Activated gamma-delta T cell treated with Interleukin-2 at 50 U/mL for 16 hours (primary cell): ENCODE measurements at regions not wholly inside any gene's neighbourhood (a gene's known extent, or its start where the extent isn't known, plus 50 kb on each side); places are given as distances from the start of the nearest gene placed in this dataset.

Experiments used
- DNase-seq: peaks from one replicate; pipeline ENCODE4 v3.0.0-alpha.2; 2020

DNA sequence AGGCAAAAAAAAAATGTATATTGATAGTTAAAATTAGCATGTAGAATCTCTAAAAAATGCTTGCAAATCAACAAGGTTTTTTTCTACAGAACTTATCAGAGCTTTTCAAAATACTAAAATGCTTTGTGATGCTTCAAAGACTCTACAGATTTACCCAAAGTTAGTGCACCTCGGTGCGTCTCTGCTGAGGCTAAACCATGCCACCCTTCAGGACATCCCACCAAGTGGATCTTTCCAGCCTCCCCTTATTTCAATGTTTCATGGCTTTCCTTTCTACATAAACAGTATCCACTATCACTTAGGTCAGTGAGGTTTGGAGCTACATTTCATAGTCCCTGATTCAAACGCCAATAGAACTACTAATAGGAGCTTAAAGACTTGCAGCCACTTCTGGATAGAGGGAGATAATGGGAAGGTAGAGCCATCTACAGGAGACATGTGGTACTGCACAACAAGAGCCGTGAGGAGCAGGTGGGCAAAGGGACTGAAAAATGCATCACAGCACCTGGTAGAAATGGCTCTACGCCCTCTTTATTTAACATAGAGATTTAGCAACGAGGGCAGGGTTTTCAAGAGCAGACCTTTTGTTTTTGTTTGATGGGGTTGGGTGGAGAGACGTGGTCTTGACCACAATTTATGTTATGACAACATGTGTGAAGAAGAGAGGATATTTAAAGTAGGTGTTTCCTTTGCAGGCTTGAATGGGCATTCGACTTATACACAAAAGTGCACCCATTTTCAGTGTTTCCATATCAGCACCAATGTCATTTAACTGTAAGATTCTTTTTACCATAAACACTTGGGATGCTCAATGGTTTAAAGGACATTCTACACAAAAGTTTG is 56.1 kb upstream of the SLC35G4 start:
- DNase-seq = peak; percentile 15

GRCh38 chr18:11548916-11549551 is 60.4 kb upstream of the SLC35G4 start:
- DNase-seq = no peak

- DNase-seq = no peak
Measured at GRCh38 chr18:11548396-11548795, 61.0 kb upstream of the SLC35G4 start.

DNA sequence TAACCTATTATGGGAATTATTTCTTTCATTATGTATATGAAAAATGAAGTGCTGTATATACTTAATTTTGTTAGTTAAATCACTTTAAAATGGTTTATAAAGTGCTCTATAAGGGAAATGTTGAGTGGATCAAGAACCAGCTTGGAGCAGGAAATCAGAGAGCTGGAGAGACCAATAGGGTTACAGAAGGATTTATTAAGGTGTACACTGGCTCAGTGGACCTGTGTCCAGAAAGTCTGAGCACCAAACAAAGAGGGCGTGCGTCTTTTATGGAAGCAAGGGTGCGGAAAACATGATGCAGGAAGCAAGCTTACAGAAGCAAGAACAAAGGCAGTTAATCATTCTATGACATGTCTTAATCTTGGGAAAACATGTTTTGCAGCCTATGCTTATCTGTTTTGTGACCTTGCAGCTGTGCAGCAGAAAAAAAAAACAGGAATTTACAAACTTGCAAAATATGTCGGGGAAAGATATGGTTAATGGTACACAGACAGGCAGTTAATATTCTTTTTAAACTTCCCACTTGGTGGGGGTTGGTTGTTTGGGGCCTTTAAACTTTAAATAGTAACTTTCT is 65.2 kb upstream of the SLC35G4 start:
- no peak for DNase-seq

- DNase-seq = no peak
Measured at GRCh38 chr18:11541179-11541578, 68.2 kb upstream of the SLC35G4 start.

DNA sequence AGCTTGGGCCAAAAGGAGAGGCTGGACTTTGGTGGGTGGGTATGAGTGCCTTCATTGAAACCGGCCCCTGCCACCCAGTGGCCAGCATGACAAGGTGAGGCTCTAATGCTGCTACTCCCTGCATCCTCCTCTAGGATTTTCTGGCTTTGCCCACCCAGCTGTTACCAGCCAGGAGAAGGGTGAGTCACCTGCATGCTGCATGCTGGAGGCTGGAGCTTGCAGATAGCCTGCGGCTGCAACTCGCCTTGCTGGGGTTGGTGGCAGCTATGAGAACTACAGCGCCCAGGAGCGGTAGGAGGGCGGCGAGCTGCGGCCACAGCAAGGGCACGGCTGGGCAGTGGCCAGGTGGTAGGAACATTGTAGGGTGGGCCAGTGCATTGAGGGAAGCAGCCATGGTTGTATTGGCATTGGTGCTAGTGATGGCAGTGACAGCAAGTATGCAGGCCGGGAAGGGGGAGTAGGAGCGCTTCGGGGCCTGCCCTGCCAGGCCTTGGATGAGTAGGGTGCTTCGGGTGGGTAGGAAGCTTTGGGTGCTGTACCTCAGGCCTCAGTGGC is 75.4 kb upstream of the SLC35G4 start:
- no peak for DNase-seq

DNA sequence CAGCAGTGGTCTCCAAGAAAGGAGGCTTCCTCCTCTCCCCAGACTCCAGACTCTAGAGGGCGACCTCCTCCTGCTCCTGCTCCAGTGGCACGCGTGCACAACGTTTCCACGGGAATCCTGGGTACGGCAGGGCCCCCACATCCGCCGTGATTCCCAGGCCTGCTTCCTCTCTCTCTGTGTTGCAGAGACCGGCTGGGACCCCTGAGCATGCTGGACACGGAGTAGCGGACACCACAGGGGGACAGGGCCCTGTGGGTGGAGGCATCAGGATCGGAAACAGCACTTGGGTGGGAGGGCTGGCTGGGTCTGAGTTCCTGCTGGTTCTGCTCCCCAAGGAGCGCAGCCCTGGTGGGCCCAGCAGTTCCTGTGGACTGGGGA is 75.9 kb upstream of the SLC35G4 start:
- DNase-seq = no peak

- no peak for DNase-seq
Measured at GRCh38 chr18:11532758-11533512, 76.5 kb upstream of the SLC35G4 start.

DNA sequence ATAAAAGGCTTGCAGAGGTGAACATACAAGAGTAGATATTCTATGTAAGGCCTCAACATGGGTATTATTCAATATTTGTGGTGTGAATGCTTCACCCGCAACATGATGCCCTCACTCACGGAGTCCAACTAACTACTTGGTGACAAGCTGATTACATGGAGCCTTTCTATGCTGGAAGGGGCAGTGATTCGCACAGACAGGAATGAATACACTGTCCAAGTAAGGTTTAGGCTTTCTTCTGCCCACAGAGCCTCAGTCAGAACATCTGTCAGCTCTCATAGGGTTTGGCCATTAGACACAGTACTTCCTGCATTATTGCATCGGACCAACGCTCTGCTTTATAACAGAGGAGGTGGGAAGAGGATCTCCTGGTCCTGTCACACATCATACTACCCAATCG is 80.3 kb upstream of the SLC35G4 start:
- DNase-seq = no peak

DNA sequence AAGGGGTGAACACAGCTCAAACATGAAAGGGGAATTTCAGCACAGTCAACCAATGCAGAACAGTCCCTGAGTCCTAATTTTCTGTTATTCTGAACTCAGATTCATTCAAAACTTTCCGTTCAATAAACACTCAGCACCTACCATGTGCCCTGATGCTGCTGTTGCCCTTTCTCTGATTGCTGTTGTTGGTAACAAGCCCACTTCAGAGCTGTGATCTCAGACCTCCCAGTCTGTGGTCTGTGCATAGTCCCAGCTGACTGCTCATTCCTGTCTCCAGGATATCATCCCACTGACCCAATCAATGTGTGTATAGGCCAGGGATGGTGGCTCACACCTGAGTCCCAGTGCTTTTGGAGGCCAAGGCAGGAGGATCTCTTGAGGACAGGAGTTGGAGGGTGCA is 82.7 kb upstream of the SLC35G4 start:
- no peak for DNase-seq

DNA sequence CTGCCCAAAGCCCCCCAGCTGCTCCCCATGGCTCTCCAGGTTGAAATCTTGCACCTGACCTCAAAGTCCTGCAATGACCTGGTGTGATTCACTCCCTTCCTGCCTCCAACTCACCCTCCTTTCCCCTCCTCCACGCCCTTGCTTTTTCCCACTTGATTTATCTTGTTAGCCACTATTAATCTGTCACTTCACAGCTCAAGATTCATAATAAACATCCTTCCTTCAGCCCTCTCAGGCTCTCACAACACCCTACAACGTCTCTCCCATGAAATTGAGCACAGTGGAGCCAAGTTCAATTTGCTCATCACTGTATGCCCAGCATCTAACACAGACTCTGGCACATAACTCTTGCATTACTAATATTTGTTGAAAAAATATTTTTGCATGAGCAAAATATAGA is 85.6 kb upstream of the SLC35G4 start:
- DNase-seq = no peak

DNA sequence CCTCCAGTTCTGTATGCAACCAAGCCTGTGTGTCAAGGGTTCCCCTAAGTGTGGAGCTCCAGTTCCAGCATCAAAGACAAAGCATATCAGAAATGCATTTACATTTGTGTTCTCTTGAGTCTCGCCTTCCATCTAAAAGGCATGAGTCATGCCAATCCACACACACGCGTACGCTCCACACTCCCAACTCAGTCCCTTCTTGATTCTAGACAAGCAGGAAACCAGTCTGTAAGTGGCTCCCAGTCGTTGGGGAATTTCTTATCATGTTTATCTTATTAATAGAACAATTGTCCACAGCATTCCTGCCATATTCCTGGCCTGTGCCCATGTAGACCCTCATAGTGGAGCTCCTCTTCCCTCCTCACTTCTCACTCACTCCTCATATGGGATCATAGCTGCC is 86.4 kb upstream of the SLC35G4 start:
- DNase-seq = no peak

DNA sequence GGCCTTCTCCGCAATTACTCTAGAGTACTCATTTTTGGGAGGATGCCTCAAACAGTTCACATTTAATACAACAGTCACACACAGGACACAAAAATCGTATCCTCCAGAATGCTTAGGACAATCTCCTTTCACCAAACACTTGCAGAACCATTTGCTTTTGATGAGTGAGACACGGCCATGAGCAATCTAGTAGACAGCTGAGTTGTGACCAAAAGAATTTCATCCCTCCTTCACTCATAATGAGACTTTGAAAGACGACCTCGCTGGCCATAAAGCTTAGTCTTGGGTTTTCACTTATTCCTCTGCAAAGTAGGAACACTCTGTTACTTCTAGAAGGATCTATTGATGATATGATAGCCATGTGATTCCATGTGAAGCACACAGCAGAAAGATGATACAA is 87.5 kb upstream of the SLC35G4 start:
- no peak for DNase-seq

GRCh38 chr18:11520536-11520935 is 88.9 kb upstream of the SLC35G4 start:
- DNase-seq = no peak

- DNase-seq = no peak
Measured at GRCh38 chr18:11518788-11519685, 90.4 kb upstream of the SLC35G4 start.

DNA sequence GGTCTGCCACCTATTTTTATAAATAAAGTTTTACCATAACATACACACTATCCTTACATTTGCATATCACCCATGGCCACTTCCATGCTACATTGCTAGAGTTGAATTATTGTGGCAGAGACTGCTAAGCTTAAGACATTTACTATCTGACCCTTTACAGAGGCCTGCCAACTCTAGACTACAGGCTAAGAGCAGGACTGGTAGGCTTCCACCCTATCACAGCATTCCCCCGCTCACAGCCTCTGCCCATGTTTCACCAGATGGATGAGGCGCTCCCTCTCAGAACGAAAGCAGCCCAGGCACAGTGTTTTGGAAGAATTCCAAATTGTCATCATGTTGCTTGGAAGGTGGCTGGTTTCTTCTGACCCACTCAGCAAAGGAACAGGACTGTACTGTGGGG is 91.7 kb upstream of the SLC35G4 start:
- no peak for DNase-seq

DNA sequence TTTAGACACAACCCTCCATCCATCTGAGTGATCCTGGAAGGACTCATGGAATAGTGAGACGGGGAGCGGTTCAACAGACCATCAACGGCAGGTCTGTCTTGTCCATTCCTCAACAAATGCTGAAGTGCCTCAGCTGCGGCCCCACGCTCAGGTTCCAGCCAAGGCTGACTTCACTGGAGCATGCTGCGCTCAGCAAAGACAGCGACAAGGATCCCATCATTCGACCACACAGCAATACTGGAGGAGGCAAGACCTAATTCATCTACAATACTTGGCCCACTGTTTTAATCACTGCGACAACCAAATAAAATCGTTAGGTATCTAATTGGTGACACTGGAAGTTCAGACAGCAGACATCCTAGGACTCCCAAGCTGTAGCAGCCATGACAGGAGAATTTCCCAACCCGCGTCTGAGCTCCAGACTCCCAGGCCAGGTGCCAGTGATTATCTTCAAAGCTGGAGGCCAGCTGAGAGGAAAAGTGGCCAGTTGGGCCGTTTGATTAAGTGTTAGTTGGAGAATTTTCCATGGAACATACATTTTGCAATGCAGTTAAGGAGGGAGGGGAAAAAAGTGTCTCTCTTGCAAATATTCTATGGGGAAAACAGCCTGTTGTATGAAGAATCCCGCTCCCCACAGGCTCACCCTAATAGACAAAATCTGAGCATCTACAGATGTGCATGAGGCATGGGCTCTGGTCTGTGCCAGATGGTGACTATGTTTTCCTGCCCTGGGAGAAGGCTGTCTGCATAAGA is 92.5 kb upstream of the SLC35G4 start:
- DNase-seq = no peak

GRCh38 chr18:11514267-11514666 is 95.1 kb upstream of the SLC35G4 start:
- DNase-seq = no peak

GRCh38 chr18:11512096-11513025 is 97.0 kb upstream of the SLC35G4 start:
- no peak for DNase-seq

DNA sequence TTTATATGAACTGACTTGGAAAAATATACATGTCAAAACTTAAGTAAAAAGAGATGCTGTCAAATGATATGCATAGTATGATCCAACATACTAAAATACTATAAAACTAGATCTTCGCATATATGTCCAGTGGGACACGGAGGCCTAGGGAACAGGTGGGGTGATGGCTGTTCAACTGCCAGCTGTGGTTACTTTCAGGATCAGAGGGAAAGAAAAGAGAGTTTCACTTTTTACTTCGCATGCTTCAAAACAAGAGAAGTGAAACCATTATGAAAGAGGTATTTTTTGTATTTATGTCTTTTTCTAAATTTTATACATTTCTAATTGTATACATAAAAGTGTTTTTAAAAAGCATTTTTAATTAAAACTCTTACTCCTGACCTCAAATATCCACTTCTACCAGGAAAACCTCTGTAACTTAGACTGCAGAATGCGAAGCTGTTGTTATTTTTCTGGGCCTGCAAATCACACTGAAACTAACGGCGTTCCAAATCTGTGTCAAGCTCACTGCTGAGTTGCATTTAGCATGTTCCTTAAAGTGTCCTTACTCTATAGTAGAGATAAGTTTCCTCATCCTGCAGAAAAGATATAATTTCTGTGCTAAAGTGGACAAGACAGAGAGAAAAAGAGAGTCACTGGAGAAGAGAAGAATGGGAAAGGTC is 97.8 kb upstream of the SLC35G4 start:
- DNase-seq = no peak
